WERI-Rb-1 (cell line): ENCODE measurements at regions not wholly inside any gene's neighbourhood (a gene's known extent, or its start where the extent isn't known, plus 50 kb on each side); places are given as distances from the start of the nearest gene placed in this dataset.
"Not testable (repeated sequence)": the region's sequence is repeated elsewhere in the genome, so short reads cannot be mapped to it uniquely, and the experiment has no call there.

Experiments used
- DNase-seq: peaks from one replicate; pipeline ENCODE4 v3.0.0-alpha.2; 2020
- H3K27ac ChIP-seq: fragments of 250-450 bp; sonication (Bioruptor Pico); 2 replicates; pipeline ENCODE4 v1.5.1; 2020; ENCODE audit warnings: mild to moderate bottlenecking, moderate library complexity
- H3K27me3 ChIP-seq: fragments of 250-450 bp; sonication (Bioruptor Pico); 2 replicates; pipeline ENCODE4 v1.5.1; 2021; ENCODE audit warnings: mild to moderate bottlenecking, low read depth, moderate library complexity; ENCODE audit not compliant: insufficient read depth, severe bottlenecking
- H3K36me3 ChIP-seq: fragments of 250-450 bp; sonication (Bioruptor Pico); 2 replicates; pipeline ENCODE4 v1.5.1; 2020; ENCODE audit warnings: mild to moderate bottlenecking, moderate library complexity
- H3K4me3 ChIP-seq: 2 replicates; pipeline ENCODE4 v1.5.1; 2011; ENCODE audit warnings: low read depth, mild to moderate bottlenecking, control low read depth, low read length
- H3K9me3 ChIP-seq: fragments of 250-450 bp; sonication (Bioruptor Pico); 2 replicates; pipeline ENCODE4 v1.5.1; 2021; ENCODE audit warnings: mild to moderate bottlenecking, moderate library complexity; ENCODE audit not compliant: severe bottlenecking
- TF ChIP-seq, protein P1 (sequence below): IDR thresholded peaks from 2 replicates; pipeline ENCODE4 v1.5.1; 2011; ENCODE audit warnings: low read depth, mild to moderate bottlenecking, control low read depth, inconsistent platforms, low read length

DNA sequence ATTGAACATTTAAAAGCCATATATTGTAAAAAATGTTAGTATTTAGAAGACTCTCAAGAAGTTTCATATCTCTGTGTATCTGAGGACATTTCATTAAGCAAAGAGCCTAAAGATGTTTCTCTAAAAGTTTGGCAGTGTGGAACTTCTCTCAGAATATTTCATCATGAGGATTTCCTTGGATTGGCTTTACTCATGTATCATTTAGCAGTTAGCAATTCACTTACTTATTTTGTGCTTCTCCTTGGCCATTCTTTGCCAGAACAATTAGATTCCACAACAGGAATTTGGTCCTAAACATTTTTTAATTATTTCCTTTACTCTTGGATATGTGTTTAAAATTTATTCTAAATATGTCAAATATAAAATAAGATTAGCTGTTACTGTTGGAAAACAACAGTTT lies 345.0 kb upstream of the LRRTM4 start:
- Histone ChIP-seq H3K27me3 (no peaks in the 10 kb centered on the region), H3K4me3 (no peak overlapping the region), H3K36me3 (no peaks in the 10 kb centered on the region)

GRCh38 chr2:77873506-77873905 lies 351.3 kb upstream of the LRRTM4 start:
- Histone ChIP-seq H3K36me3 (no peaks in the 10 kb centered on the region), H3K27ac (no peak overlapping the region), H3K9me3 (no peaks in the 10 kb centered on the region), H3K4me3 (no peak overlapping the region), H3K27me3 (no peaks in the 10 kb centered on the region)
- TF ChIP-seq, protein P1, sequence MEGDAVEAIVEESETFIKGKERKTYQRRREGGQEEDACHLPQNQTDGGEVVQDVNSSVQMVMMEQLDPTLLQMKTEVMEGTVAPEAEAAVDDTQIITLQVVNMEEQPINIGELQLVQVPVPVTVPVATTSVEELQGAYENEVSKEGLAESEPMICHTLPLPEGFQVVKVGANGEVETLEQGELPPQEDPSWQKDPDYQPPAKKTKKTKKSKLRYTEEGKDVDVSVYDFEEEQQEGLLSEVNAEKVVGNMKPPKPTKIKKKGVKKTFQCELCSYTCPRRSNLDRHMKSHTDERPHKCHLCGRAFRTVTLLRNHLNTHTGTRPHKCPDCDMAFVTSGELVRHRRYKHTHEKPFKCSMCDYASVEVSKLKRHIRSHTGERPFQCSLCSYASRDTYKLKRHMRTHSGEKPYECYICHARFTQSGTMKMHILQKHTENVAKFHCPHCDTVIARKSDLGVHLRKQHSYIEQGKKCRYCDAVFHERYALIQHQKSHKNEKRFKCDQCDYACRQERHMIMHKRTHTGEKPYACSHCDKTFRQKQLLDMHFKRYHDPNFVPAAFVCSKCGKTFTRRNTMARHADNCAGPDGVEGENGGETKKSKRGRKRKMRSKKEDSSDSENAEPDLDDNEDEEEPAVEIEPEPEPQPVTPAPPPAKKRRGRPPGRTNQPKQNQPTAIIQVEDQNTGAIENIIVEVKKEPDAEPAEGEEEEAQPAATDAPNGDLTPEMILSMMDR = no peak
- DNase-seq = no peak

More for the DNA sequence above, 345.0 kb upstream of the LRRTM4 start:
- Histone ChIP-seq H3K27ac (no peak overlapping the region), H3K9me3 (no peaks in the 10 kb centered on the region)
- TF ChIP-seq, protein P1 = no peak
- no peak for DNase-seq

DNA sequence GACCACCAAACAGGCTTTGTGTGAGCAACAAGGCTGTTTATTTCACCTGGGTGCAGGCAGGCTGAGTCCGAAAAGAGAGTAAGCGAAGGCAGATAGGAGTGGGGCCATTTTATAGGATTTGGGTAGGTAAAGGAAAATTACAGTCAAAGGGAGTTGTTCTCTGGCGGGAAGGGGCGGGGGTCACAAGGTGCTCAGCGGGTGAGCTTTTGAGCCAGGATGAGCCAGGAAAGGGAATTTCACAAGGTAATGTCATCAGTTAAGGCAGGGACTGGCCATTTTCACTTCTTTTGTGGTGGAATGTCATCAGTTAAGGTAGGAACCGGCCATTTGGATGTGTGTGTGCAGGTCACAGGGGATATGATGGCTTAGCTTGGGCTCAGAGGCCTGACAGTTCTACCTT lies 378.0 kb upstream of the LRRTM4 start:
- not testable (repeated sequence) for H3K4me3 ChIP-seq, H3K27me3 ChIP-seq, H3K9me3 ChIP-seq, H3K27ac ChIP-seq, H3K36me3 ChIP-seq, DNase-seq

DNA sequence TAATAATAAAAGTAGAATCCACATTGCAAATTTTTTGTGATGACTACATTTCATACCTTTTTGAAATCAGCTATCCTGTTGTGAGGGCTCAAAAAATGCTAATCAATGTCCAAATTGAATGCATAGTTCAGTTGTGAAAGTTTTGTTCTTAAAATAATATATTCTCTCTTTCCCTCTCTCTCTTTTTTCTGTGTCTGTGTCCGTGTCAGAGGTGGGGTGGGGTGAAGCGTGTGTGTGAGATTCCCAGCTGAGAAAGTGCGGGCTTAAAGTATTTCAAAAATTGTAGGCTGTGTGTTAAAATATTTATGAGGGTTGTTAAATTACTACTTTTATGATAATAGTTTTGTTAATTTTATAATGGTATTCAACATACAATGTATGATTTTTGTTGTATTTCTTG lies 388.0 kb upstream of the LRRTM4 start:
- Histone ChIP-seq H3K27me3 (no peaks in the 10 kb centered on the region), H3K4me3 (no peak overlapping the region), H3K9me3 (peaks cover 7% of the 10 kb centered on the region), H3K27ac (no peak overlapping the region), H3K36me3 (no peaks in the 10 kb centered on the region)
- DNase-seq = no peak
- TF ChIP-seq, protein P1 = no peak

GRCh38 chr2:77920838-77921366 lies 398.7 kb upstream of the LRRTM4 start:
- Histone ChIP-seq H3K27ac (no peak overlapping the region), H3K4me3 (no peak overlapping the region), H3K9me3 (no peaks in the 10 kb centered on the region), H3K27me3 (no peaks in the 10 kb centered on the region), H3K36me3 (no peaks in the 10 kb centered on the region)
- TF ChIP-seq, protein P1 = no peak
- no peak for DNase-seq

- Histone ChIP-seq H3K4me3 (no peak overlapping the region), H3K36me3 (no peaks in the 10 kb centered on the region), H3K27ac (no peak overlapping the region), H3K9me3 (no peaks in the 10 kb centered on the region), H3K27me3 (no peaks in the 10 kb centered on the region)
- TF ChIP-seq, protein P1 = no peak
- DNase-seq = no peak
Observed at GRCh38 chr2:77922567-77922966, 400.4 kb upstream of the LRRTM4 start.
